Endothelial cell of umbilical vein (primary cell): ENCODE measurements at regions not wholly inside any gene's neighbourhood (a gene's known extent, or its start where the extent isn't known, plus 50 kb on each side); places are given as distances from the start of the nearest gene placed in this dataset.

Source experiments
- BruUV-seq: library from RNA; stranded (reverse); fragments of 400-500 nt; replicated peaks from 2 replicates; lab custom pipeline; 2021; lab: Mats Ljungman, UMichigan
- CTCF ChIA-PET: fragments of 300-600, 350-600 bp; sonication (Branson Sonifier 250); formaldehyde crosslinking; loops from one replicate; lab custom pipeline; 2021; ENCODE audit warnings: antibody characterized with exemption, inconsistent platforms; lab: Charles Lee
- POLR2A ChIA-PET: fragments of 300-600, 350-600 bp; sonication (Branson Sonifier 250); formaldehyde crosslinking; loops from one replicate; lab custom pipeline; 2021; ENCODE audit warnings: antibody characterized with exemption, inconsistent platforms; lab: Charles Lee
- DNase-seq: peaks from one replicate; pipeline ENCODE4 v3.0.0-alpha.2; 2011; ENCODE audit warnings: low read depth, low spot score
- FAIRE-seq: peaks from 2 replicates; lab custom pipeline; 2011; peaks lifted over from hg19 to GRCh38; lab: Jason Lieb, UNC
- H2AFZ ChIP-seq: 2 replicates; pipeline ENCODE4 v1.6.0; 2012; ENCODE audit warnings: low read depth, low read length, control low read depth, inconsistent platforms
- H3K27ac ChIP-seq: 2 replicates; pipeline ENCODE4 v1.5.1; 2011; ENCODE audit warnings: low read depth, mild to moderate bottlenecking, control low read depth, low read length, moderate library complexity; ENCODE audit not compliant: insufficient read depth
- H3K27me3 ChIP-seq, 2 experiments: 2 replicates each; pipeline versions ENCODE4 v1.6.0 to v1.6.1; 2011; ENCODE audit warnings: low read length in 2 of 2, mixed read lengths in 1 of 2; ENCODE audit not compliant: control insufficient read depth in 2 of 2, insufficient read depth in 2 of 2
- H3K36me3 ChIP-seq, 2 experiments: 2 replicates in 1 of 2; 3 replicates in 1 of 2; pipeline ENCODE4 v1.5.1; 2011; ENCODE audit warnings: low read length in 2 of 2, mild to moderate bottlenecking in 1 of 2, moderate library complexity in 1 of 2; ENCODE audit not compliant: control insufficient read depth in 2 of 2, insufficient read depth in 2 of 2; ENCODE audit errors: extremely low read depth in 1 of 2
- H3K4me1 ChIP-seq: 3 replicates; pipeline ENCODE4 v1.5.1; 2011; ENCODE audit warnings: mild to moderate bottlenecking, low read length; ENCODE audit not compliant: control insufficient read depth, insufficient read depth; ENCODE audit errors: extremely low read depth
- H3K4me2 ChIP-seq: 2 replicates; pipeline ENCODE4 v1.6.1; 2011; ENCODE audit warnings: low read length, control low read depth, mixed read lengths; ENCODE audit not compliant: insufficient read depth
- H3K4me3 ChIP-seq, 3 experiments: fragments of 200-600 bp in 1 of 3; sonication (generic), shearing (Covaris generic) in 1 of 3; replicated peaks in 1 of 3; 2 replicates each; pipeline ENCODE4 v1.5.1; 2011 to 2016; ENCODE audit warnings: control low read depth in 3 of 3, low read length in 3 of 3, mild to moderate bottlenecking in 2 of 3, inconsistent platforms in 1 of 3, low read depth in 1 of 3, moderate library complexity in 1 of 3; ENCODE audit not compliant: insufficient read depth in 1 of 3
- H3K79me2 ChIP-seq: 2 replicates; pipeline ENCODE4 v1.6.0; 2012; ENCODE audit warnings: low read length, inconsistent platforms; ENCODE audit not compliant: control insufficient read depth, insufficient read depth
- H3K9ac ChIP-seq: replicated peaks from 2 replicates; pipeline ENCODE3; 2011; ENCODE audit warnings: low read length, control low read depth; ENCODE audit not compliant: insufficient read depth; ENCODE audit errors: extremely low read depth
- H3K9me1 ChIP-seq: replicated peaks from 3 replicates; pipeline ENCODE4 v1.6.0; 2011; ENCODE audit warnings: mild to moderate bottlenecking, low read length; ENCODE audit not compliant: control insufficient read depth, insufficient read depth; ENCODE audit errors: extremely low read depth
- H3K9me3 ChIP-seq: replicated peaks from 2 replicates; pipeline ENCODE4 v1.5.1; 2012; ENCODE audit warnings: low read length, inconsistent platforms; ENCODE audit not compliant: control insufficient read depth, insufficient read depth
- H4K20me1 ChIP-seq: replicated peaks from 2 replicates; pipeline ENCODE3; 2011; ENCODE audit warnings: mild to moderate bottlenecking, low read length; ENCODE audit not compliant: control insufficient read depth, insufficient read depth; ENCODE audit errors: extremely low read depth
- CTCF ChIP-seq, 2 donors: IDR thresholded peaks; 1 replicate in 1 of 2; 2 replicates in 1 of 2; pipeline ENCODE4 v1.5.1; 2011; ENCODE audit warnings: low read length in 2 of 2, mild to moderate bottlenecking in 2 of 2, moderate library complexity in 2 of 2, control low read depth in 1 of 2, inconsistent platforms in 1 of 2, low read depth in 1 of 2; ENCODE audit not compliant: insufficient read depth in 1 of 2; ENCODE audit errors: extremely low read depth in 1 of 2
- EZH2 ChIP-seq: IDR thresholded peaks from 2 replicates; pipeline ENCODE4 v1.6.1; 2012; ENCODE audit warnings: borderline replicate concordance, low read depth, mild to moderate bottlenecking, moderate library complexity, low read length, inconsistent platforms; ENCODE audit not compliant: severe bottlenecking
- FOS ChIP-seq: IDR thresholded peaks from 2 replicates; pipeline ENCODE4 v1.6.1; 2011; ENCODE audit warnings: mild to moderate bottlenecking, low read length, moderate library complexity, borderline replicate concordance; ENCODE audit not compliant: insufficient read depth
- GATA2 ChIP-seq: IDR thresholded peaks from 2 replicates; pipeline ENCODE4 v1.7.0; 2011; ENCODE audit warnings: low read depth, mild to moderate bottlenecking, moderate library complexity, mixed read lengths, low read length; ENCODE audit not compliant: insufficient read length, insufficient read depth
- JUN ChIP-seq: IDR thresholded peaks from 2 replicates; pipeline ENCODE4 v1.6.1; 2011; ENCODE audit warnings: borderline replicate concordance, low read depth; ENCODE audit not compliant: insufficient read length, insufficient read depth
- MAX ChIP-seq: IDR thresholded peaks from 2 replicates; pipeline ENCODE4 v1.6.1; 2011; ENCODE audit not compliant: insufficient read depth, insufficient read length
- MYC ChIP-seq: IDR thresholded peaks from one replicate; pipeline ENCODE4 v1.6.1; 2011; ENCODE audit warnings: mild to moderate bottlenecking, low read depth, low read length
- POLR2A ChIP-seq: IDR thresholded peaks from 2 replicates; pipeline ENCODE4 v1.6.1; 2012; ENCODE audit warnings: low read depth, mild to moderate bottlenecking, control low read depth, low read length
- POLR2AphosphoS5 ChIP-seq: IDR thresholded peaks from 2 replicates; pipeline ENCODE4 v1.6.1; 2012; ENCODE audit warnings: low read depth, mild to moderate bottlenecking, control low read depth, low read length, moderate library complexity; ENCODE audit not compliant: insufficient read depth
- dilution Hi-C: fragments of 300-500 bp; cut with MboI; formaldehyde crosslinking; loops from one replicate; pipeline ENCODE4 v1.15.0; 2019; ENCODE audit warnings: low sequenced_read_pairs; ENCODE audit not compliant: extremely low pct_ligation_motif_present
- intact Hi-C: fragments of 100-400 bp; cut with micrococcal nuclease; formaldehyde crosslinking; loops from one replicate; pipeline ENCODE4 v1.10.0; 2022

- Histone ChIP-seq H2AFZ (no peak overlapping the region), H3K4me1 (peaks cover 2% of the 10 kb centered on the region), H3K27me3 (no peaks in the 10 kb centered on the region), H3K27ac (no peak overlapping the region), H3K4me2 (no peak overlapping the region), H3K36me3 (no peaks in the 10 kb centered on the region), H3K4me3 (no peak overlapping the region), H4K20me1 (no peaks in the 10 kb centered on the region), H3K9ac (no peak overlapping the region), H3K9me1 (no peaks in the 10 kb centered on the region), H3K79me2 (no peaks in the 10 kb centered on the region), H3K9me3 (no peaks in the 10 kb centered on the region)
- DNase-seq (no peak), FAIRE-seq (no peak)
- ChIA-PET CTCF (no interaction called here), POLR2A (interaction anchor here (0.6 kb wide), 1 partner anchor 57 kb away, joined by 11 read pairs; no protein-coding TSS in a partner anchor)
- dilution Hi-C loops (no loop called here), intact Hi-C loops (no loop called here)
- no TSS peak for BruUV-seq
- TF ChIP-seq POLR2AphosphoS5 (no peak), JUN (no peak), MAX (no peak), FOS (no peak), POLR2A (no peak), CTCF (IDR thresholded peaks at IDR 0.05; ENCODE audit: extremely low read depth in 1 of 2, insufficient read depth in 1 of 2, low read depth in 1 of 2, low read length in 2 of 2) (no peak), GATA2 (no peak), EZH2 (no peak), MYC (no peak)
Observed at GRCh38 chr21:15252431-15252830, 187.6 kb upstream of the NRIP1 start.
